ENCODE measurements at regions not wholly inside any gene's neighbourhood (a gene's known extent, or its start where the extent isn't known, plus 50 kb on each side); places are given as distances from the start of the nearest gene placed in this dataset.

- TF ChIP-seq CTCF (conservative IDR thresholded peaks at IDR 0.05) (no peak), EZH2 (IDR thresholded peaks at IDR 0.05; ENCODE audit: low read depth) (no peak)
Measured at GRCh38 chr3:145898487-145898886, 262.5 kb downstream of the PLOD2 start.

All from PC-9 (cell line).